ENCODE measurements at regions not wholly inside any gene's neighbourhood (a gene's known extent, or its start where the extent isn't known, plus 50 kb on each side); places are given as distances from the start of the nearest gene placed in this dataset.

DNA sequence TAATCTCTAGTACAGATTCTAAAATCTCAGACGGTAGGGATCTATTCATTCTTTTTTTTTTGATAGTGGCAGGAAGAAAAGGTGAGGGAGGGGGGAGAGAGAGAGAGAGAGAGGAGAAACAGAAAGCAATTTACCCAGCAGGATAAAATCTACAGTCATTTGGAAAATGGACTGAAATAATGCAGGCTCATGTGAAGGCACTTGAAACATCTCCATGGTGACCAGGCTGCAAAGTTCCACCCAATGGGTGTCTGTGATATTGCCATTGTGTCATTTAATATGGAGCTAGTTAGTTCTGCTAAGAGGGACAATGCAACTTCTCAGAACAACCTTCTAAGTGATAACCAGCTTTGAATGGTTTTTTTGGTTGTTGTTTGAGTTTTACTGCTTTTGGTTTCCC lies 165.2 kb upstream of the RAG2 start:
- Histone ChIP-seq H3K36me3 (ENCODE audit: control insufficient read depth, insufficient read depth, low read length) (no peaks in the 10 kb centered on the region), H3K27me3 (ENCODE audit: control insufficient read depth, insufficient read depth, low read length) (no peaks in the 10 kb centered on the region), H3K4me3 (ENCODE audit: low read depth in 2 of 2, low read length in 2 of 2) (no peak overlapping the region), H3K4me1 (ENCODE audit: control insufficient read depth, insufficient read depth, low read length) (no peaks in the 10 kb centered on the region), H3K9me3 (ENCODE audit: control insufficient read depth, insufficient read depth, low read depth, low read length) (no peaks in the 10 kb centered on the region), H3K27ac (ENCODE audit: low read length) (no peak overlapping the region)
- intact Hi-C loops (cut with micrococcal nuclease; ENCODE audit: unreplicated experiment) (no loop called here), in situ Hi-C loops (cut with HindIII; ENCODE audit: low pct_unique_long_range_greater_than_20kb, low sequenced_read_pairs) (no loop called here)
- DNase-seq (ENCODE audit: low read depth, low spot score) = no peak
- ChIA-PET CTCF (no interaction called here), POLR2A (no interaction called here)
- TF ChIP-seq, protein P1, sequence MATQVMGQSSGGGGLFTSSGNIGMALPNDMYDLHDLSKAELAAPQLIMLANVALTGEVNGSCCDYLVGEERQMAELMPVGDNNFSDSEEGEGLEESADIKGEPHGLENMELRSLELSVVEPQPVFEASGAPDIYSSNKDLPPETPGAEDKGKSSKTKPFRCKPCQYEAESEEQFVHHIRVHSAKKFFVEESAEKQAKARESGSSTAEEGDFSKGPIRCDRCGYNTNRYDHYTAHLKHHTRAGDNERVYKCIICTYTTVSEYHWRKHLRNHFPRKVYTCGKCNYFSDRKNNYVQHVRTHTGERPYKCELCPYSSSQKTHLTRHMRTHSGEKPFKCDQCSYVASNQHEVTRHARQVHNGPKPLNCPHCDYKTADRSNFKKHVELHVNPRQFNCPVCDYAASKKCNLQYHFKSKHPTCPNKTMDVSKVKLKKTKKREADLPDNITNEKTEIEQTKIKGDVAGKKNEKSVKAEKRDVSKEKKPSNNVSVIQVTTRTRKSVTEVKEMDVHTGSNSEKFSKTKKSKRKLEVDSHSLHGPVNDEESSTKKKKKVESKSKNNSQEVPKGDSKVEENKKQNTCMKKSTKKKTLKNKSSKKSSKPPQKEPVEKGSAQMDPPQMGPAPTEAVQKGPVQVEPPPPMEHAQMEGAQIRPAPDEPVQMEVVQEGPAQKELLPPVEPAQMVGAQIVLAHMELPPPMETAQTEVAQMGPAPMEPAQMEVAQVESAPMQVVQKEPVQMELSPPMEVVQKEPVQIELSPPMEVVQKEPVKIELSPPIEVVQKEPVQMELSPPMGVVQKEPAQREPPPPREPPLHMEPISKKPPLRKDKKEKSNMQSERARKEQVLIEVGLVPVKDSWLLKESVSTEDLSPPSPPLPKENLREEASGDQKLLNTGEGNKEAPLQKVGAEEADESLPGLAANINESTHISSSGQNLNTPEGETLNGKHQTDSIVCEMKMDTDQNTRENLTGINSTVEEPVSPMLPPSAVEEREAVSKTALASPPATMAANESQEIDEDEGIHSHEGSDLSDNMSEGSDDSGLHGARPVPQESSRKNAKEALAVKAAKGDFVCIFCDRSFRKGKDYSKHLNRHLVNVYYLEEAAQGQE (IDR thresholded peaks at IDR 0.05; ENCODE audit: insufficient read depth in 1 of 2, low read depth in 2 of 2, low read length in 1 of 2) = no peak
- TF ChIP-seq CTCF (IDR thresholded peaks at IDR 0.05) = no peak
- TF ChIP-seq TCF7L2 (IDR thresholded peaks at IDR 0.05; ENCODE audit: low read depth, low read length) = no peak
- no peak for TF ChIP-seq SIN3A (IDR thresholded peaks at IDR 0.05; ENCODE audit: borderline replicate concordance, insufficient read depth, low read depth, low read length)
- TF ChIP-seq POLR2AphosphoS5 (IDR thresholded peaks at IDR 0.05; ENCODE audit: low read depth, low read length) = no peak
- ATAC-seq = no peak
- BruUV-seq (replicated peaks) = no TSS peak

GRCh38 chr11:36757075-36757474 lies 159.0 kb upstream of the RAG2 start:
- DNase-seq (ENCODE audit: low read depth, low spot score) (no peak), ATAC-seq (no peak)
- H3K9me3 ChIP-seq (ENCODE audit: control insufficient read depth, insufficient read depth, low read depth, low read length) = no peaks in the 10 kb centered on the region
- POLR2A ChIA-PET = no interaction called here
- no peaks in the 10 kb centered on the region for H3K36me3 ChIP-seq (ENCODE audit: control insufficient read depth, insufficient read depth, low read length)
- intact Hi-C loops (cut with micrococcal nuclease; ENCODE audit: unreplicated experiment) = no loop called here
- no peak overlapping the region for H3K4me3 ChIP-seq (ENCODE audit: low read depth in 2 of 2, low read length in 2 of 2)
- no TSS peak for BruUV-seq (replicated peaks)
- peaks cover 3% of the 10 kb centered on the region; the same call in 1 of the 2 replicates for H3K27me3 ChIP-seq (ENCODE audit: control insufficient read depth, insufficient read depth, low read length)
- H3K27ac ChIP-seq (ENCODE audit: low read length) = no peak overlapping the region
- in situ Hi-C loops (cut with HindIII; ENCODE audit: low pct_unique_long_range_greater_than_20kb, low sequenced_read_pairs) = no loop called here
- TF ChIP-seq POLR2AphosphoS5 (IDR thresholded peaks at IDR 0.05; ENCODE audit: low read depth, low read length) = no peak
- TF ChIP-seq SIN3A (IDR thresholded peaks at IDR 0.05; ENCODE audit: borderline replicate concordance, insufficient read depth, low read depth, low read length) = no peak
- TF ChIP-seq CTCF (IDR thresholded peaks at IDR 0.05) = no peak
- TF ChIP-seq TCF7L2 (IDR thresholded peaks at IDR 0.05; ENCODE audit: low read depth, low read length) = no peak
- TF ChIP-seq, protein P1 (IDR thresholded peaks at IDR 0.05; ENCODE audit: insufficient read depth in 1 of 2, low read depth in 2 of 2, low read length in 1 of 2) = no peak
- CTCF ChIA-PET = no interaction called here
- no peaks in the 10 kb centered on the region for H3K4me1 ChIP-seq (ENCODE audit: control insufficient read depth, insufficient read depth, low read length)

Measured in Panc1 (cell line).